SK-N-SH treated with all-trans-retinoic acid at 6 μM for 48 hours (cell line): ENCODE measurements at regions not wholly inside any gene's neighbourhood (a gene's known extent, or its start where the extent isn't known, plus 50 kb on each side); places are given as distances from the start of the nearest gene placed in this dataset.

Experiments
- CSDC2 ChIP-seq: fragments of 250-450 bp; sonication (Bioruptor Pico); IDR thresholded peaks from 2 replicates; pipeline ENCODE4 v1.5.0; 2020; ENCODE audit warnings: mild to moderate bottlenecking, moderate library complexity
- ESRRG ChIP-seq: fragments of 250-450 bp; sonication (Bioruptor Pico); IDR thresholded peaks from 2 replicates; pipeline ENCODE4 v1.6.1; 2021; ENCODE audit warnings: mild to moderate bottlenecking
- ISL1 ChIP-seq: fragments of 250-450 bp; sonication (Bioruptor Pico); IDR thresholded peaks from 2 replicates; pipeline ENCODE4 v2.1.2; 2022; ENCODE audit warnings: mild to moderate bottlenecking, moderate library complexity
- PATZ1 ChIP-seq: fragments of 250-450 bp; sonication (Bioruptor Pico); IDR thresholded peaks from 2 replicates; pipeline ENCODE4 v1.8.0; 2020; ENCODE audit warnings: mild to moderate bottlenecking, moderate library complexity, borderline replicate concordance
- PPARA ChIP-seq: fragments of 250-450 bp; sonication (Bioruptor Pico); IDR thresholded peaks from 2 replicates; pipeline ENCODE4 v1.5.0; 2020; ENCODE audit warnings: mild to moderate bottlenecking, borderline replicate concordance
- ZFP30 ChIP-seq: fragments of 450-650 bp; formaldehyde crosslinking; IDR thresholded peaks from 2 replicates; pipeline ENCODE4 v1.5.0; 2022; ENCODE audit warnings: mild to moderate bottlenecking, moderate library complexity

DNA sequence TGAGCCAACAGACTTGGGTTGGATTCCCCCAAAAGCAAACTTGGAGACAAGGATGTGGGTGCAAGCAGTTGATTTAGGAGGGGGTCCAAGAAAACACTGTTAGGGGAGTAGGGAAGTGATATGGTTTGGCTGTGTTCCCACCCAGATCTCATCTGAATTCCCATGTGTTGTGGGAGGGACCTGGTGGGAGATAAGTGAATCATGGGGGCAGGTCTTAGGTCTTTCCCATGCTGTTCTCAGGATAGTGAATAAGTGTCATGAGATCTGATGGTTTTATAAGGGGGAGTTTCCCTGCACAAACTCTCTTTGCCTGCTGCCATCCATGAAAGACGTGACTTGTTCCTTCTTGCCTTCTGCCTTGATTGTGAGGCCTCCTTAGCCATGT is 542.6 kb downstream of the DHX35 start:
- no peak for TF ChIP-seq PPARA (CRISPR knock-in tag)
- no peak for TF ChIP-seq ZFP30 (CRISPR knock-in tag)
- TF ChIP-seq CSDC2 (CRISPR knock-in tag) = no peak
- TF ChIP-seq PATZ1 (CRISPR knock-in tag) = no peak
- TF ChIP-seq ISL1 (CRISPR knock-in tag) = no peak
- no peak for TF ChIP-seq ESRRG (CRISPR knock-in tag)
